GM06990 (cell line): ENCODE measurements at regions not wholly inside any gene's neighbourhood (a gene's known extent, or its start where the extent isn't known, plus 50 kb on each side); places are given as distances from the start of the nearest gene placed in this dataset.

ENCODE experiments used
- DNase-seq: peaks from one replicate; pipeline ENCODE4 v3.0.0-alpha.2; 2011; ENCODE audit not compliant: insufficient read length; ENCODE audit errors: extremely low read depth
- H3K27me3 ChIP-seq: replicated peaks from 2 replicates; pipeline ENCODE4 v1.6.0; 2011; ENCODE audit warnings: low read length; ENCODE audit not compliant: control insufficient read depth, insufficient read depth
- H3K36me3 ChIP-seq: 2 replicates; pipeline ENCODE4 v1.5.1; 2011; ENCODE audit warnings: low read length; ENCODE audit not compliant: control insufficient read depth, insufficient read depth
- H3K4me3 ChIP-seq: replicated peaks from 2 replicates; pipeline ENCODE4 v1.5.1; 2011; ENCODE audit warnings: low read depth, mild to moderate bottlenecking, control low read depth, low read length
- TF ChIP-seq, protein P1 (sequence below): IDR thresholded peaks from 2 replicates; pipeline ENCODE4 v1.5.1; 2011; ENCODE audit warnings: low read length, control low read depth, mild to moderate bottlenecking, inconsistent platforms; ENCODE audit not compliant: insufficient read depth, poor library complexity, severe bottlenecking

DNA sequence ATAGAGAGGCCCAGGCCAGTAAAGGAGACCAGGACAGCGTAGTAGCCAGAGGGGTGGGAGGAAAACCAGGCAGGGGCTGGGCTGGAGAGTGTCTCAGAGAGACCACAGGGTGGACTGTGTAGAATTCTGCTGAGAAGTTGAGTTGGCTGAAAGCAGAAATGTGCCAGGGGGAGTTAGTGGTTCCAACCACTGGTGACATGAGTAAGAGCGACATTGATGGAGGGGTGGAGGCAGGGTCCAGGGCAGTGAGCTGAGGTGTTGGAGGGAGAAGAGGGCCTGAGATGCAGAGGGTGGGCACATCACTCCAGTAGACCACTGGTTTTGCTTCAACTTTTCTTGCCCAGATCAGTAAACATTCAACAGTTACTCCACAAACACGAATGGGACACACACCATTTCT lies 106.5 kb downstream of the ASB7 start:
- Histone ChIP-seq H3K4me3 (no peak overlapping the region), H3K36me3 (no peaks in the 10 kb centered on the region), H3K27me3 (no peaks in the 10 kb centered on the region)
- DNase-seq: no peak
- TF ChIP-seq, protein P1, sequence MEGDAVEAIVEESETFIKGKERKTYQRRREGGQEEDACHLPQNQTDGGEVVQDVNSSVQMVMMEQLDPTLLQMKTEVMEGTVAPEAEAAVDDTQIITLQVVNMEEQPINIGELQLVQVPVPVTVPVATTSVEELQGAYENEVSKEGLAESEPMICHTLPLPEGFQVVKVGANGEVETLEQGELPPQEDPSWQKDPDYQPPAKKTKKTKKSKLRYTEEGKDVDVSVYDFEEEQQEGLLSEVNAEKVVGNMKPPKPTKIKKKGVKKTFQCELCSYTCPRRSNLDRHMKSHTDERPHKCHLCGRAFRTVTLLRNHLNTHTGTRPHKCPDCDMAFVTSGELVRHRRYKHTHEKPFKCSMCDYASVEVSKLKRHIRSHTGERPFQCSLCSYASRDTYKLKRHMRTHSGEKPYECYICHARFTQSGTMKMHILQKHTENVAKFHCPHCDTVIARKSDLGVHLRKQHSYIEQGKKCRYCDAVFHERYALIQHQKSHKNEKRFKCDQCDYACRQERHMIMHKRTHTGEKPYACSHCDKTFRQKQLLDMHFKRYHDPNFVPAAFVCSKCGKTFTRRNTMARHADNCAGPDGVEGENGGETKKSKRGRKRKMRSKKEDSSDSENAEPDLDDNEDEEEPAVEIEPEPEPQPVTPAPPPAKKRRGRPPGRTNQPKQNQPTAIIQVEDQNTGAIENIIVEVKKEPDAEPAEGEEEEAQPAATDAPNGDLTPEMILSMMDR: no peak

DNA sequence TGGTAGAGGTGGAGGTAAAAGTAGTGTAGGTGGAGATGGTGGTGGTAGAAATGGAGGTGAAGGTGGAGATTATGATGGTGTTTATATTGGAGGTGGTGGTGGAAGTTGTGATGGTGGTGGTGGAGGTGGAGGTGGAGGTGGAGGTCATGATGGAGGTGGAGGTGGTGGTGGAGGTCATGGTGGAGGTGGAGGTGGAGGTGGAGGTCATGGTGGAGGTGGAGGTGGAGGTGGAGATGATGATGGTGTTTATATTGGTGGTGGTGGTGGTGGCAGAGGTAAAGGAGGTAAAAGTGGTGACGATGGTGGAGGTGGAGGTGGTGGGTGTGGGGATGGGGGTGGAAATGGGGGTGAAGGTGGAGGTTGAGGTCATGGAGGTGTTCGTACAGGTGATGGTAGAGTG lies 107.8 kb downstream of the ASB7 start:
- H3K36me3 ChIP-seq: no peaks in the 10 kb centered on the region
- no peaks in the 10 kb centered on the region for H3K27me3 ChIP-seq
- DNase-seq: no peak
- no peak overlapping the region for H3K4me3 ChIP-seq
- TF ChIP-seq, protein P1: no peak

DNA sequence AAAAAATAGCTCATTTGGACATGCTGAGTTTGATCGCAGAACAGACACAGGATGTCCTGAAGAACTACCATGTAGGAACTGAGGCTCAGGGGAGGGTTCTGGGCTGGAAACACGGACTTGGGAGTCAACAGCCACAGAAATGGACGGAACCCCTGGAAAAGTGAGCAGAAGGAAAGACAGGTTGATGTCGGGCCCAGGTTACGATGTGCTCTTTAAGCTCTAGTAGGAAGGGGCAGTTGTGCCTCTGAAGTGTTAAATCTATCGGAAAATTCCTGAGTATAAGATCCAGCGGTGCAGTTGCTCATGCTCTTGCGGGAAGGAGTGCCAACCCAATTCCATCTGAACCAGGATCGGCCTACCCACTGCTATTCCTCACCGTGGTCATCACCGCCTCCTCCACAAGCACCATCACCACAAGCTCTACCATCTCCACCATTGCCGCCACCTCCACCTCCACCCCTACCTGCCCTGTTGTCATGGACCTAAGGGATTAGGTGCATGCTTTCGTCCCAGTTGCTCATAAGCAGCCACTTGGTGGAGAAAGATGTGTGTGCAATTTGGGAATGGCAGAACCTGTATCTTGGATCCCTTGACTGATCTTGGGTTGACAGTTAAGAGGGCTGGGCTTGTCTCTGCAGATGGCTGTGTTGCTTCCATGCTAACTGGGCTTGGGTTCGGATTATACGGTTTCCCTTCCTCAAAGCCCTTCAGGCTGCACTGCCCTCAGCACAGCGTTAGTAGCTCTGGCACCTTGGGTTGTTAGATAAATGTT lies 108.5 kb downstream of the ASB7 start:
- Histone ChIP-seq H3K4me3 (no peak overlapping the region), H3K27me3 (no peaks in the 10 kb centered on the region), H3K36me3 (no peaks in the 10 kb centered on the region)
- TF ChIP-seq, protein P1: no peak
- DNase-seq: no peak

DNA sequence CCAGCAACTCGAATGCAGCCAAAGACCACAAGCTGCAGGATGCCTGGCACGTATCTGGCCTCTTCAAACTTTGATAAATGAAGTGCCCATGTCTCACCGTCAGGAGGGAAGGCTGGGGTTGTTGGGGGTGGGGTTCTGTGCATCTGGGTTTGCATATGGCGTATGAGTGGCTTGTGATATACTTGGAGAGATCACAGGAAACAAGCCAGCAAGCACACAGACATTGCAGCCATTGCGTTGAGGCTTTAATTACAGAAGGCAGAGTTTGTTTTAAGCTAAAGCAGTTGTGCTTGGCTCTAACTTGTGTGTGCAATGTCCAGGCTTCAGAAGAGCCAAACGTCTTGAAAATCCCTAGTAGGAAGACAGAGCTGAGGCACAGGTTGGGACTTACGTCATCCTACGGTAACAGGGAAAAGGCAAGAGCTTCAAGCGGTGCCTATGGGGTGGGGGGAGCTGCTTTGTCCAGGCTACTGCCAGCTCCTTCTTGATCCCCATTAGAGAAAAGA lies 109.2 kb downstream of the ASB7 start:
- H3K36me3 ChIP-seq: no peaks in the 10 kb centered on the region
- TF ChIP-seq, protein P1: no peak
- H3K27me3 ChIP-seq: no peaks in the 10 kb centered on the region
- H3K4me3 ChIP-seq: no peak overlapping the region
- DNase-seq: no peak

DNA sequence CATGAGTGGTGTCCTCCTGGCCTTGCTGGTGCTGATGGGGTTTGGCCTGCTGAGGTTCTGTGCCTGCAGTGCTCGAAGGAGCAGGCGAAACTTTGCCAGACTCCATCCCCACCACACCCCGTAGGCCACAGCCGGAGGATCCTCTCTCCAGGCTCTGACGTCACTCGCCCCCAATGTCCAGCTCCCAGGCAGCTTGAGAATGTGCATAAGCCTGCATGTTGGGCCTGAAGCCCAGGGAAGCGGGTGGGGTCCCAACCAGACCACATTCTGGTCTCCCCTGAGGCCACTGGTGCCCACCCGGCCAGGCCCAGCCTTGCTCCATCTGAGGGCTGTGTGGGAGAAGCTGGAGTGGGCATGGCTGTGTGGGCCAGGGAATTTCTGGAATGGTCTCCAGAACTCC lies 109.8 kb downstream of the ASB7 start:
- Histone ChIP-seq H3K36me3 (no peaks in the 10 kb centered on the region), H3K27me3 (no peaks in the 10 kb centered on the region), H3K4me3 (no peak overlapping the region)
- DNase-seq: no peak
- TF ChIP-seq, protein P1: no peak
